Fibroblast of skin of left biceps (primary cell): ENCODE measurements at regions not wholly inside any gene's neighbourhood (a gene's known extent, or its start where the extent isn't known, plus 50 kb on each side); places are given as distances from the start of the nearest gene placed in this dataset.
"Not testable (repeated sequence)": the region's sequence is repeated elsewhere in the genome, so short reads cannot be mapped to it uniquely, and the experiment has no call there.

Experiments
- DNase-seq, 2 experiments: peaks; one replicate each; pipeline ENCODE4 v3.0.0-alpha.2; 2013; ENCODE audit warnings: low read depth in 2 of 2

DNA sequence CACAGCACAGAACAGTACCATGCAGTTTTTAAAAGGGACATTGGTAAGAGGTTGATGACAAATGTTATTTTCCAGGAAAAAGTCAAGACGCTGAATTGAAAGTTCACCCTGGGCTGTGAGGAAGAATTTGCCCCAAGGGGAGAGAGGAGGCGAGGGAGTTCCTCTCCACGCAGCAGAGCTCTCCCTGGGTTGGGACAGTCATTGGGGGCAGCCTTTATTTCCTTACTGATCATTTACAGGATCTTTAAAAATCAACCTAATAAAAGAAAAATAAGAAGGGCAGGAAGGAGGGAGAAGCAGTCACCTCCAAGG lies 49.9 kb upstream of the WNT7B start:
- DNase-seq: no peak

DNA sequence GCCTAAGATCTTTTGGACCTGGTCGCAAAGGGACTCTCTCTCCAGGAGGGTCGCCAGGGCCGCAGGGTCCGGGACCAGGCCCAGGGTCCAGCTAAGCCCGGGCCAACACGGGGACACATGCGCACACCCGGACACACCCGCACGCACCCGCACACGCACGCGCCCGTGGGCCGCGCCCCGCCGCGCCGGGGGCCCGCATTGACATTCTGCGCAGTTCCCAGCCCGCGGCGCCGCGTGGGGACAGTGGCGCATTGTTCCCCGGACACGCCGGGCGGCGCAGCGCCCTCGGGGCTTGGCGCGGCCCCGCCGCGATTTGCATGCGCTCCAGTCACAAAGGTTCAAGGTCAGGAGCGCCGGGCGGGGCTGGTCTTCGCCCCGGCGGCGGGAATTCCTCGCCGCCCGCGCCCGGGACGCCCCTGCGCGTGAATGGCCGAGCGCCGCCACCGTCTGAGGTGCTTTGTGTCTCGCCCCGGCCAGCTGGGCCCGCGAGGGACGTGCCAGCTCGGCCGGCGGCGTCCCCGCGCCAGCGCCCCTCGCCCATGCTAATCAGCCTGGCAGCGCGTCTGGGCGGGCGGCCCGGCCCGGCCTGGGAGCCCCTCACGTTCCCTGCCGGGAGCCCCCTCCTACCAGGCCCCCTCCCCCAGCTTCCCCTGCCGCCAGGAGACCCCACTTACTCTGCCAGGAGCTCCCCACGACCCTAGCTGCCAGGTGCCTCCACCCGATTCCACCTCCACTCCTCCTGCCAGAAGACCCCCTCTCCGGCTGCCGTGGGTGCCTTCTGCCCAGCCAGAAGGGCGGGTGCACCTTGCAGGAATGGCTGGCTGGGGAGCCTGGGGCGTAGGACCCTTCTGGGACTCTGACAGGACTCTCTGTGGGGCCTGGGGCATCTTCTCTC lies 50.5 kb upstream of the WNT7B start:
- no peak for DNase-seq

DNA sequence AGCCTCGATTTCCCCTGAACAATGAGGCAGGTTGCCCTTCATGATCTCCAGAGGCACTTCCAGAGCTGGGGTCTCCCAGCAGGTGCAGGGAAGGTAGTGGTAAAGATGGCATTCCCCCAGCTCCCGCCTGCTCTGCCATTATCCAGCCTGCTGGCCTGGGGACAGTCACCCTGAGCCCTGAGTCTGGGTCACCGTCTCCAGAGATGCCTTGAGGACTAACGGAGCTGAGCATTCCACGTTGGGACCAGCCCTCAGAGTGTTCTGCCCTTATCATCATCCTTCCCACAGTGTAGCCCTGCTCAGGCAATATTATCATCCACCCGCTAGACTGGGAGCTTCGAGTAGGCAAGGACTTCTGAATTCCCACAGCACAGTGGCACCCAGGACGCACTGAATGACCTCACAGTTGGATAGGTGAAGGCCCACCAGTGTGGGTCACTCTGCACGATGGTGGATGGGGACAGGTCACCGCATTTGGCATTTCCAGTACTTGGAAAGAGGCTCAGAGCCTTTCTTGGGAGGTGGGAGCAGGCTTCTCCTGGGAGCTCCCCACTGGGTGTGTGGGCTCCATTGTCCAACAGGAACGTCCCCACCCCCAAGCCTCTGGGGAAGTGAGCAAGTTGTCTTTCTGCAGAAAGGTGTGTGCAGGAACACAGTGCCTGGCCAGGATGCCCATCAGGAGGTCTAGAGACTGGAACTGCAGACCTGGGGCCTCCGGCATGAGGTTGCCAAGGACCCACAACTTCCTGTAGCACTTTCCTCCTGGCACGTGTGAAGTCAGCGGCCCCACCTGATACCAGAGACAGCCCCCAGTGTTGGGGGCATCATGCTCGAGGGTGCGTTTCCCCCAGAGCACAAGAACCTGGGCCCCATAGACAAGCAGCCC lies 51.4 kb upstream of the WNT7B start:
- DNase-seq: no peak

DNA sequence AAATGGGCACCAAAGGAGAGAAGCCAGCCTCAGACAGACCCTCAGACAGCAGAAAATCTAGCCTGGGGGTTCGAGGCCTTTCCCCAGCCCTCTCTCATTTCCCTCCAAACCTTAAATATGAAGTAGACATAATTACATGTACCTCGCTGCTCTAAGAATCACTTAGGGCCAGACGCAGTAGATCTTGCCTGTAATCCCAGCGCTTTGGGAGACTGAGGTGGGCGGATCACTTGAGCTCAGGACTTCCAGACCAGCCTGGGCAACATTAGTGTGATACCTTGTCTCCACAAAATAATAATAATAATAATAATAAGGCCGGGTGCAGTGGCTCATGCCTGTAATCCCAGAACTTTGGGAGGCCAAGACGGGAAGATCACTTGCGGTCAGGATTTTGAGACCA lies 52.1 kb upstream of the WNT7B start:
- no peak for DNase-seq

DNA sequence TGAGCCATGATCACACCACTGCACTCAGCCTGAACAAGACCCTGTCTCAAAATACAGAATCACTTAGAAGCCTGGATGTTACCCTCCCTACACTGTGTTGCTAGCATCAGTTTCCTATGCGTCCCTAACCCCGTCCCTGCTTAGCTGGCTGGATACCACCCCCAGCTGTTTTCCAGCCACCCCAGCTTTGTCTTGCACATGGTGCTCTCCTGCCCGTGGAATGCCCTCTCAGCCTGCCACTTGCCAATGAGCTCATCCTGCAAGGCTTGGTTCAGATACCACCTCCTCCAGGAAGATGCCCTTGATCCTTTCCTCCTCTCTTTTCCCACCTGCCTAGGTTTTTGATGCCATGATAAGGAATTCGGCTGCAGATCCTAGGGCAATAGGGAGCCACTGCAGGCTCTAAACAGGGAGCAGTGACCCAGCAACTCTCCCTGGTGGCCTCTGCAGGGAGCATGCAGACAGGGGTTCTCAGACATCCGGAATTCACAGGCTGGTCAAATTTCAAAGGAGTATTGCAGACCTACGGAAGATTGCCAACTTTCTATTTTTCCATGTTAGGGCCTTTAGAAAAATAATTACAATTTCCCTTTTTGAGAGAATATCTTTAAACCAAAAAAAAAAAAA lies 52.7 kb upstream of the WNT7B start:
- no peak for DNase-seq

DNA sequence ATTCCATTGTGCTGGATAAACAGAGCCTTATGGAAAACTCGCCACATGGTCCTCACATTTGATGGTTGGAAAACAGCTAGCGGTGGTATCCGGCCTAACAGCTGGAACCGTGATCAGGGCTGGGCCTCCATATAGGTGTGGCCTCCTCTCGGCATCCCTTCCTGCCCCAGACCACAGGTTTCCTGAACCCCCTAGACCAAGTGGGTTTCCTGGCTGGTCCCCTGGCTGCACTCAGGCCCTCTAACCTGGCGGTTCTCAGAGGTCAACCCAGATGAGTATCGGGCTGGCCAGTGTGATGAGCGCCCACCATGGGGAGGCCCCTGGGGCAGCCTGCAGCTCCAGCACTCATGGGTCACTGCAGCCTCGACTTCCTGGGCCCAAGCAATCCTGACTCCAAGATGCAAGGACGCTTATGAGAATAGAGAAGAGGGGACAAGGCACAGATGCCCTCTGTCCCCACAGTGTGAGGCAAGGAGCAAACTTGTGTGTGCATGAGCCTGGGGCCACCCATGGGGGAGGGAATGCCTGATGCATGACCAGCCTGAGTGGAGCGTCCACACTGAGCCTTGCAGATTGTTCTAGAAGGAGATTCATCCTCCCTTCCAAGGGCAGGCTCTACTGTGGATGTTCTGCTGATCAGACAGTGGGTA lies 53.4 kb upstream of the WNT7B start:
- no peak for DNase-seq

DNA sequence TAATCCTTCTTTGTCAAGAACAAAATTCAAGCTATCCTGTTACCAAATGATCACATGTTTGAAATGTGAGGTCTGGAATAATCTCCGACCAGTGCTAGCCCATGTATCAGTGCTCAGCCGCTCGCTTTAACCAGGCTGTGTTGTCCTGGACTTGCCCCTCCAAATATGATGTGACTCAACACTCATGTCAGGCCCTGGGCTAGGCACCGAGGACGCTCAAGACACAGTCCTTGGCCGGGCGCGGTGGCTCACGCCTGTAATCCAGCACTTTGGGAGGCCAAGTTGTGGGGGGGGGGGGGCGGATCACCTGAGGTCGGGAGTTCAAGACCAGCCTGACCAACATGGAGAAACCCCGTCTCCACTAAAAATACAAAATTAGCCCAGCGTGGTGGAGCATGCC lies 54.1 kb upstream of the WNT7B start:
- no peak for DNase-seq

DNA sequence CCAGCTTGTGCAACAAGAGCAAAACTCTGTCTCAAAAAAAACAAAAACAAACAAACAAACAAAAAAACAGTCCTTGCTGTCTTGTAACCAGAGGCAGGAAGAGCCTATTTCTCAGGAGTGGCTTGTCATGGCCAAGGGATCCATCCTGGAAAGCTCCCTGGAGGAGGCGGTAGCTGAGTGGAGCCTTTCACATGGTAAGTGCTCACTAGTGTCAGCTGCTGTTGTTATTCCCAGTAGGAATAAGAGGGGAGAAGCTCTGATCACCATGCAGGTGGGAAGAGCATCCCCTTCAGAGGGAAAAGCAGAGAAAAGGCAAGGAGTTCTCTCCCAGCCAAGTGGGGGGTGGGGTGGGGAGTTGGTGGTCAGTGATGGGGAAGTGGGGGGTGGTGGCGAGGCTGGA lies 54.6 kb upstream of the WNT7B start:
- no peak for DNase-seq

DNA sequence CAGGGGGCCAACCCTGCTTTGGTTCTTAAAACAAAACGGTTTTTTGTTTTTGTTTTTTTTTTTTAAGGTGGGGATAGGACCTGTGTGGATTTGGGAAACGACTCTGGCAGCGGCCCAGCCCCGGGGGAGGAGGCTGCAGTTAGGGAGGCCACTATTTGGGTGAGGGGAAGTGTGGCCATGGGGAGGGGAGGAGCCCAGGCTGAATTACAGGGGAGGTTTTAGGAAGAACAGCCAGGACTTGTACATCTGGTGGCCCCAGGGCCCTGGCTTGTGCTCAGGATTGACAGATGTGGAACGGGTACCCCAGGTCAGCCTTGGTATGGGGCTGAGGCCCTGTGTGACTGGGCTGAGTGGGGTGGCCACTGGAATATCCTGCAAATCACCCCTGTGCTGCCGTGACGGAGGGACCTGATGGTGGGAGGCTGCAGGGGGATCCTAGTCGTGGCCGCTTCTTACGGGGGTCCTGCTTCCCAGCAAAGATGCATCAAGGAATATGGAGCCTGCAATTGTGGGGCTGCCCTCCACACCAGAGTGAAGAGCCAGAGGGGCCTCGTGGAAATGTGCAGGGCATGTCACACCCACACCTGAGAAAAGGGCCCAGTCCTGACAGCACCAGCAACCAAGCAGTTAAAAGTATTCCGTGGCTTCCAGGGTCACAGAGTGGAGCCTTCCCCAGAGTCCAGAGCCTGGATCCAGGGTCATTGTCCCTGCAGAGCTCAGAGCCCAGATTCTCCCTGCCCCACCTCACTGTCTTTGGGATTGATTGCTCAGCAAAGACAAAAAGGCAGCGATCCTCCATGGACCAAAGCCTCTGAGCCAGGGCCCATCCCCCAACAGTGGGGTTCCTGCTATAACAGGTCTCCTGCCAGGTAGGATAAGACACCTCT lies 55.2 kb upstream of the WNT7B start:
- DNase-seq: no peak

DNA sequence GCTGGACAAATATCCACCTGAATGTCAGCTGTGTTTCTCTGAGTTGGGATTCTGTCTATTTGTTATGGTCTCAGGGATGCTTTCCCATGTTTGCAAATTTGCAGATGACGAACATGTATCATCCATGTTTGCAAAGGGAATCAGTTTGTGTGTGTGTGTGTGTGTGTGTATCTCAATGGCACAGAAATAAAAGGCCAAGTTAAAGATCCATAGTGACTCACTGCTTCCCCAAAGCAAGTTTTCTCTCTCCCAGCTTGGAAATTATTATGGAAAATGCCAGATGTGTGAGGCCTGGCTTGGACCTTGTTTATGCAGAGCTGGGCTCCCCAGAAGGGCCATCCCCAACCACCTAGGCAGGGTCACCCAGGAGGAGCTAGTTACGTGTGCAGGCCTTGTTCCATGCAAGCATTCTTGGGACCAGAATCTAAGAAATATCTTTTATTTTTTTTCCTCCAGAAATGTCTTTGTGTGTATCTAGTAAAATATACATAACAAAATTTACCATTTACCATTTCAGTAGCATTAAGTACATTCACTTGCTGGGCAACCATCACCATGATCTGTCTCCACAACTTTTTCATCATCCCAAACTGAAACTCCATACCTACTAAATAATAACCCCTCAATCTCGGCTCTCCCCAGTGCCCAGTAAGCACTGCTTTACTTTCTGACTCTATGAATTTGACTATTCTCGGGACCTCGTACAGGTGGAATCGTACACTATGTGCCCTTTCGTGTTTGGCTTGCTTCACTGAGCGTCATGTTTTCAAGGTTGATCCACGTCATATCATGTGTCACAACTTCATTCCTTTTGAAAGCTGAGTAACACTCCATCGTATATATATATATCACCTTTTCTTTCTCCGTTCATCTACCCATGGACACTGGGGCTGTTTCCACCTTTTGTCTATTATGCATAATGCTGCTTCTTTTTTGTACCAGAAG lies 56.6 kb upstream of the WNT7B start:
- no peak for DNase-seq

DNA sequence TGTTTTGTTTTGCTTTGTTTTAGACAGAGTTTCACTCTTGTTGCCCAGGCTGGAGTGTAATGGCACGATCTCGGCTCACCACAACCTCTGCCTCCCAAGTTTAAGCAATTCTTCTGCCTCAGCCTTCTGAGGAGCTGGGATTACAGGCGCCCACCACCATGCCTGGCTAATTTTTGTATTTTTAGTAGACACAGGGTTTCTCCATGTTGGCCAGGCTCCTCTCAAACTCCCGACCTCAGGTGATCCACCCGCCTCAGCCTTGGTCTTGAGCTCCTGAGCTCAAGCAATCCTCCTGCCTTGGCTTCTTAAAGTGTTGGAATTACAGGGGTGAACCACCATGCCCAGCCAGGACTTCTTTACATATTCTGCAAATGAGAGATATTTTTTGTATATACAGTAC lies 57.5 kb upstream of the WNT7B start:
- not testable (repeated sequence) for DNase-seq

DNA sequence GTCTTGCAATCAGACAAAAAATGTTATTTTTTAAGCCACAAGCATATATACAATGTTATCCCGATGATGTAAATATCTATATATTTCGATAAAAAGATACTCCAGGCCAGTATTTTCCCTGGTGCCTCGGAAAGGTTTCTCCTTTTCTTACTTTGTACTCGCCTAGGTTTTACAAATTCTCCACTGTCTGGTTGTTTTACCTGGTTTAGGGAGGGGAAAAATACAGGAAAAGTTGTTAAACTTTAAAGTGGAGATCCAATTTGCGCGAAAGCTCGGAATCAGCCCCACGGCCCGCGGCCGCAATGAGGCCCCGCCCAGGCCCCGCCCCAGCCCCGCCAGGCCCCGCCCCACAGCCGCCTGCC lies 58.4 kb upstream of the WNT7B start:
- no peak for DNase-seq

DNA sequence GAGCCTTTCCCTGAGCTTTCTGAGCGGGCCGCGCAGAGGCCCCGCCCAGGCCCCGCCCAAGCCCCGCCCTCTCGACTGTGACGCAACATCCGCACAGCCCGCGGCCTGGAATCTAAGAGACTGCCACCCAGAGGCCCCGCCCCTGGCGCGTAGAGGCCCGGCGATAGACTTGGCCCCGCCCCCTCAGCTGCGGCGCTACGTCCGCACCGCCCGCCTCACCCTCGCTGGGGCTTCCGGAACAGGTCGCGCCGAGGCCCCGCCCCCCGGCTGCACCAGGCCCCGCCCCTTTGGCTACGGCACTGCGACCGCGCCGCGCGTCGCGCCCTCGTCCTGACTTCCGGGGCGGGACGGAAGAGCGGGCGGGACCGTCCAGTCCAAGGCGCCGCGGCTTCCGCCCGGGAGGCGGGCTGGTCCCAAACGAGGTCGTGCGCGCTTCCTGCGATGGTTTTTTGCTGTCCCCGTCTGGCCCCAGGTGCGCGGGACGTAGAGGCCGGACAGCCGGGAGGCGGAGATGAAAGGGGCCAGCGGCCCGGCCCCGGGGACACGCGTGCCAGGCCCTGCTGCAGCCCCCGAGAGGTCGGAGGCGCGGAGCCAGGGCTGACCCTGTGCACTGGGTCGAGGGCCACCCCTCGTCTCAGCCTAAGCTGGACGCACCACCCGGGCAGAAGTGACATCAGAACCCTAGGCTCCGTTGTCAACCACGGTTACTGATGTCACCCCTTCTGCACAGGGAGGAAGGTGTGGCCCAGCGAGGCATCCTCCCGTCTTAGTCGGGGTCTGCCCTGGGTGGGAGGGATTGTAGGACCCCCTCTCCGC lies 59.0 kb upstream of the WNT7B start:
- peak; percentile 97 to 99 for DNase-seq

DNA sequence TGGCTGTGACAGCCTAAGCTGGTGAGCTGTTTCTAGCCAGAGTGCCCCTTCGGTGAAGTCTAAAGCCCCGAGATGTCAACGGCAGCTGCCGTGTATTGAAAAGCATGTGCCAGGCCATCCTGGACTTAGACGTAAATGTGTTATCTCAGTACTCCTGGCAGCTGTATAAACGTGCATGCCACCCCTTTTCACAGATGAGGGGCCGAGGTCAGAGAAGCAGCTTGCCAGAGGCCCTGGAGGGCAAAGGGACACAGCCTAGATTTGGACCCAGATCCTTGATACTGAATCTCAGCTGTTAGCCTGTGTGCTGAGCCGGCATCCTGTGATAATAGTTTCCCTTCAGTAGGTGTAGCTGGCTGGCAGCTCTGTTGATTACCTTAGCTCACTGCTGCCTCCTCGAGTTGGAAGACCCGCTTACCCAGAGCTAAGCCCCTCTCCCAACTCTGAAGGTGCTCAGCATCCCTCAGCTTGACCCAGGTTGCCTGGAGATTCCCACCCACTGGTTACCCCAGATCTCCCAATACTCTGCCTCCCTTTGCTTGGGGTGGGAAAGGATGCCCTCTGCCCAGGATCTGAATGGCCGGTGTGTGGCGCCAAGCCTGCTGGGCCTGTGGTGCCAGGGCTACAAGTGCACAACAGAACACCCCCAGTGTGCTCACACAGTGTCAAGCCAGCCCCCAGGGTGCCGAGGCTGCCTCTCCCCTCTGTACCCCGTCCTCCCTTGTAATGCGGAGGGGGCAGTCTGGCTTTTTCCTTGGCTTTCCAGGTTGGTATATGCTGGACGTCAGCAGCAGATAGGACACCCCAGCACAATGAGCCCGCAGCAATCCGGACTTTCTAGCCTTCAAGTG lies 59.8 kb upstream of the WNT7B start:
- no peak for DNase-seq

DNA sequence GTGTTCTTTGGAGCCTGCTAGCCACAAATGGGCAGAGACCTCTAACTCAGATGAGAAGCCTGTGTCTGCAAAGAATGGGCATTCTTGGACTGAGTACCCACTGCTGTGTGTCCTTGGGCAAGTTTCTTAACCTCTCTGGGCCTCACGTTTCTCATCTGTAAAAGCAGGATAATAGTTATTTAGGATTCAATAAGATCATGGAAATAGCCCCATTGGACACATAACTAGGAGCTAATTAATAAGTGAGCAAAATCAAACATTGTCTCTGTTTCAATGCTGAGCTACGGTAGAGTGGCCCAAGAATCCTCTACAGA lies 61.2 kb upstream of the WNT7B start:
- DNase-seq: no peak

DNA sequence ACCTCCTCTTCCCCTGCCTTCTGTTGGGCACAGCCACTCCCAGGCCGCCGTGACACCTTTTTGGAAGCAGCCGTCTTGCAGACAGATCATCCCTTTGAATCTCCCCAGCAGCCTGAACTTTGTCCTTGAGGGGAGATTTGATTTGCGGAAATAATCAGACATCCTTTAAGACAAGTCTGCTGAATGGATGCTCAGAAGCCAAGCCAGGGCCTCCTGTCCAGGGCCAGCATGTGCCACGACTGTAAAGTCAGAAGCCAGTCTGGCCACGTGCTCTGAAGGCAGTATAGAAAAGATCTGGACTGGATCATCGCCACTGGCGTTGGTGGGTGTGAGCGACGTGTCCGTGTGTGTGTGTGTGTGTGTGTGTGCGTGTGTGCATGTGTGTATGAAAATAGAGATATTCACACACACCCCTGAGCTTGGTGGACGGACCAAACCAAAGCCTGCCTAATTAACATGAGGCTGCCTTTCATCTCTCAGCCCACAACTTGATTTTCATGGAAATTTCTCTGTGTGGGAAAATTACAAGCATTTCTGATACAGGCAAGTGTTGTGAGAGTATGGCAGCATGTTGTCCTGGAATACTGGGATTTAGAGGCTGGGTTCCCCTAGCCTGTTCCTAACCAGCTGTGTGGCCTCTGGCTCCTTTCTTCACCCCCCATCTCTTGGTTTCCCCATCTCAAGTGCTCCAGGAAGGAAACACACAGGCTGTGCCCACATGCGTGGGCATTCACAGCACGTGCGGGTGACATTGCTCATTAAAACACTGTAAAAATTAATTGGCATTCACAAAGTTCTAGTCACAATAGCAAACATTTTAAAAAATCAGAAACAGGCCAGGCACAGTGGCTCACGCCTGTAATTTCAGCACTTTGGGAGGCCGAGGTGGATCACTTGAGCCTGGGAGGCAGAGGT lies 61.8 kb upstream of the WNT7B start:
- no peak for DNase-seq

DNA sequence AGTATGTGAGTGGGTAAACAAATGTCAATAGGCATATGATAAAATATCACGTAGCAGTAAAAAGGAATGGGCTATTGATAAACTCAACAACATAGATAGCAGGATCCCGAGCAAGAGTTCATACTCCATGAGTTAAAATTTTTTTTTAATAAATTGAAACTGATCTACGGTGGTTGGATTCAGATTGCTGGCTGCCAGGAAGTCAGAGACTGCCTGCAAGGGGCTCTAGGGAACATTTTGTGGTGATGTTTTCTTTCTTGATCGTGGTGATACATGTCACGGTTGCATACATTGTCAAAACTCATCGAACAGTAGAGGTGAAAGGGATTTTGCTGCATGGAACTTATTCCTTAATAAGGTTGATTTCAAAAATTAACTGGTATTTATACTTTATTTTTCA lies 62.6 kb upstream of the WNT7B start:
- DNase-seq: no peak
